GM12878 (cell line): ENCODE measurements at regions not wholly inside any gene's neighbourhood (a gene's known extent, or its start where the extent isn't known, plus 50 kb on each side); places are given as distances from the start of the nearest gene placed in this dataset.

Experiments used
- ATAC-seq: fragments of 200-7000 bp; cut with Tn5 transposase; 3 replicates; pipeline ENCODE4 v1.9.1; 2020; ENCODE audit warnings: mild to moderate bottlenecking, moderate library complexity
- BruUV-seq: library from RNA; stranded (reverse); fragments of 400-500 nt; replicated peaks from 2 replicates; lab custom pipeline; 2021; lab: Mats Ljungman, UMichigan
- CTCF ChIA-PET: fragments of 300-600 bp; sonication (Branson Sonifier 250); formaldehyde crosslinking; extraction: SDS; loops from one replicate; lab custom pipeline; 2021; ENCODE audit warnings: inconsistent platforms; lab: Yijun Ruan, JAX
- POLR2A ChIA-PET: fragments of 350-600 bp; formaldehyde crosslinking; extraction: SDS; loops from one replicate; lab custom pipeline; 2021; ENCODE audit warnings: inconsistent platforms; lab: Charles Lee
- RAD21 ChIA-PET: fragments of 300-600 bp; sonication (Branson Sonifier 250); formaldehyde crosslinking; loops from one replicate; lab custom pipeline; 2023; ENCODE audit warnings: antibody characterized with exemption; ENCODE audit not compliant: unreplicated experiment; lab: Charles Lee
- SMC1A ChIA-PET: fragments of 300-600 bp; sonication (Branson Sonifier 250); formaldehyde crosslinking; loops from one replicate; lab custom pipeline; 2023; ENCODE audit not compliant: unreplicated experiment, uncharacterized antibody; lab: Charles Lee
- DNase-seq: peaks from one replicate; pipeline ENCODE4 v3.0.0-alpha.2; 2011; ENCODE audit warnings: low read depth, low spot score
- FAIRE-seq: peaks from 3 replicates; lab custom pipeline; 2011; peaks lifted over from hg19 to GRCh38; lab: Jason Lieb, UNC
- H2AFZ ChIP-seq: 2 replicates; pipeline ENCODE4 v1.6.0; 2011; ENCODE audit warnings: low read depth, low read length, control low read depth; ENCODE audit not compliant: control insufficient read depth
- H3K27ac ChIP-seq: 2 replicates; pipeline ENCODE4 v1.5.1; 2011; ENCODE audit warnings: control low read depth; ENCODE audit not compliant: control insufficient read depth, insufficient read depth
- H3K27me3 ChIP-seq, 2 experiments: replicated peaks in 1 of 2; 2 replicates each; pipeline versions ENCODE4 v1.6.0 to v1.6.1; 2011; ENCODE audit warnings: low read length in 1 of 2; ENCODE audit not compliant: control insufficient read depth in 2 of 2, insufficient read depth in 2 of 2
- H3K36me3 ChIP-seq, 2 experiments: 2 replicates each; pipeline ENCODE4 v1.5.1; 2011; ENCODE audit warnings: low read length in 1 of 2; ENCODE audit not compliant: control insufficient read depth in 2 of 2, insufficient read depth in 2 of 2
- H3K4me1 ChIP-seq: 2 replicates; pipeline ENCODE4 v1.6.1; 2011; ENCODE audit warnings: mild to moderate bottlenecking, low read length, moderate library complexity, mixed read lengths; ENCODE audit not compliant: control insufficient read depth, insufficient read depth
- H3K4me2 ChIP-seq: 2 replicates; pipeline ENCODE4 v1.6.0; 2011; ENCODE audit warnings: control low read depth; ENCODE audit not compliant: control insufficient read depth, insufficient read depth
- H3K4me3 ChIP-seq: fragments of 200-600 bp; sonication (generic); 2 replicates; pipeline ENCODE4 v1.5.1; 2016
- H3K79me2 ChIP-seq: 2 replicates; pipeline ENCODE4 v1.6.0; 2011; ENCODE audit warnings: low read length; ENCODE audit not compliant: control insufficient read depth, insufficient read depth
- H3K9ac ChIP-seq: 2 replicates; pipeline ENCODE4 v1.8.0; 2011; ENCODE audit warnings: low read length, control low read depth, mixed read lengths; ENCODE audit not compliant: control insufficient read depth, insufficient read depth
- H3K9me3 ChIP-seq: replicated peaks from 3 replicates; pipeline ENCODE4 v1.5.1; 2011; ENCODE audit warnings: mild to moderate bottlenecking, low read length; ENCODE audit not compliant: control insufficient read depth, insufficient read depth
- H4K20me1 ChIP-seq: 2 replicates; pipeline ENCODE4 v1.6.0; 2011; ENCODE audit not compliant: control insufficient read depth, insufficient read depth
- GATAD2B ChIP-seq: fragments of 450-650 bp; conservative IDR thresholded peaks from 2 replicates; pipeline ENCODE4 v1.6.1; 2017; ENCODE audit warnings: low read depth, mild to moderate bottlenecking, moderate library complexity
- IKZF1 ChIP-seq: fragments of 450-650 bp; conservative IDR thresholded peaks from 2 replicates; pipeline ENCODE4 v1.6.1; 2017; ENCODE audit warnings: antibody characterized with exemption, mild to moderate bottlenecking
- IRF3 ChIP-seq: fragments of 450-650 bp; IDR thresholded peaks from 2 replicates; pipeline ENCODE4 v1.6.1; 2014; ENCODE audit warnings: mild to moderate bottlenecking
- MTA3 ChIP-seq: IDR thresholded peaks from 2 replicates; pipeline ENCODE4 v1.6.1; 2012; ENCODE audit warnings: low read length, inconsistent platforms, borderline replicate concordance
- RUNX3 ChIP-seq: IDR thresholded peaks from 2 replicates; pipeline ENCODE4 v1.6.1; 2012; ENCODE audit warnings: low read length, inconsistent platforms
- WRNIP1 ChIP-seq: IDR thresholded peaks from 2 replicates; pipeline ENCODE4 v1.6.1; 2011; ENCODE audit warnings: low read depth, low read length, improper control_type of control experiment, borderline replicate concordance
- ZBTB11 ChIP-seq: fragments of 450-650 bp; formaldehyde crosslinking; IDR thresholded peaks from 2 replicates; pipeline ENCODE4 v1.5.0; 2022; ENCODE audit warnings: mild to moderate bottlenecking, missing genetic modification characterization
- ZNF207 ChIP-seq: fragments of 450-650 bp; IDR thresholded peaks from 2 replicates; pipeline ENCODE4 v1.6.1; 2014; ENCODE audit warnings: antibody characterized with exemption, mild to moderate bottlenecking, borderline replicate concordance
- ZNF687 ChIP-seq: fragments of 450-650 bp; IDR thresholded peaks from 2 replicates; pipeline ENCODE4 v1.6.1; 2017; ENCODE audit warnings: mild to moderate bottlenecking, moderate library complexity
- in situ Hi-C: fragments of 300-500 bp; cut with MboI; formaldehyde crosslinking; loops from 9 replicates; pipeline ENCODE4 v1.14.3; 2018; ENCODE audit warnings: mixed read lengths
- intact Hi-C: fragments of 100-400 bp; cut with micrococcal nuclease; formaldehyde crosslinking; loops from one replicate; pipeline ENCODE4 v1.14.2; 2022; ENCODE audit not compliant: unreplicated experiment
- TF ChIP-seq, protein P1 (sequence below): fragments of 150-350 bp; IDR thresholded peaks from 2 replicates; pipeline ENCODE4 v1.6.1; 2014; ENCODE audit warnings: mild to moderate bottlenecking, low read depth, low read length

- TF ChIP-seq ZBTB11 (CRISPR knock-in tag), result no peak
- TF ChIP-seq, all 136 proteins: peak for 0
Measured at GRCh38 chr15:87155771-87156170, 1076.1 kb downstream of the AGBL1 start (continued).

- Histone ChIP-seq H3K4me3 (no peak overlapping the region), H3K4me1 (no peaks in the 10 kb centered on the region), H3K4me2 (no peak overlapping the region), H3K36me3 (no peaks in the 10 kb centered on the region), H3K27ac (no peak overlapping the region)
- FAIRE-seq (no peak), DNase-seq (no peak)
- TF ChIP-seq, protein P1, sequence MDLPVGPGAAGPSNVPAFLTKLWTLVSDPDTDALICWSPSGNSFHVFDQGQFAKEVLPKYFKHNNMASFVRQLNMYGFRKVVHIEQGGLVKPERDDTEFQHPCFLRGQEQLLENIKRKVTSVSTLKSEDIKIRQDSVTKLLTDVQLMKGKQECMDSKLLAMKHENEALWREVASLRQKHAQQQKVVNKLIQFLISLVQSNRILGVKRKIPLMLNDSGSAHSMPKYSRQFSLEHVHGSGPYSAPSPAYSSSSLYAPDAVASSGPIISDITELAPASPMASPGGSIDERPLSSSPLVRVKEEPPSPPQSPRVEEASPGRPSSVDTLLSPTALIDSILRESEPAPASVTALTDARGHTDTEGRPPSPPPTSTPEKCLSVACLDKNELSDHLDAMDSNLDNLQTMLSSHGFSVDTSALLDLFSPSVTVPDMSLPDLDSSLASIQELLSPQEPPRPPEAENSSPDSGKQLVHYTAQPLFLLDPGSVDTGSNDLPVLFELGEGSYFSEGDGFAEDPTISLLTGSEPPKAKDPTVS, result no peak
- TF ChIP-seq WRNIP1 (no peak), IKZF1 (no peak), IRF3 (no peak), GATAD2B (no peak), ZNF207 (no peak), MTA3 (no peak), RUNX3 (no peak), ZNF687 (no peak)
- TF ChIP-seq, all 136 proteins: peak for 0
- ChIA-PET POLR2A (no interaction called here), RAD21 (no interaction called here), SMC1A (no interaction called here), CTCF (no interaction called here)
- ATAC-seq, result no peak
- H3K79me2 ChIP-seq, result no peaks in the 10 kb centered on the region
- no peaks in the 10 kb centered on the region for H4K20me1 ChIP-seq
- no peak overlapping the region for H3K9ac ChIP-seq
- no TSS peak for BruUV-seq
- in situ Hi-C loops, result no loop called here
- H2AFZ ChIP-seq, result no peak overlapping the region
- H3K9me3 ChIP-seq, result no peaks in the 10 kb centered on the region
- intact Hi-C loops, result no loop called here
- H3K27me3 ChIP-seq, result no peaks in the 10 kb centered on the region
Measured at GRCh38 chr15:87154761-87155160, 1075.1 kb downstream of the AGBL1 start.
